Astrocyte of the cerebellum (primary cell): ENCODE measurements at regions not wholly inside any gene's neighbourhood (a gene's known extent, or its start where the extent isn't known, plus 50 kb on each side); places are given as distances from the start of the nearest gene placed in this dataset.
"Not testable (repeated sequence)": the region's sequence is repeated elsewhere in the genome, so short reads cannot be mapped to it uniquely, and the experiment has no call there.

Experiments
- DNase-seq: peaks from one replicate; pipeline ENCODE4 v3.0.0-alpha.2; 2011; ENCODE audit warnings: low read depth
- H3K4me3 ChIP-seq: 2 replicates; pipeline ENCODE4 v1.5.1; 2011; ENCODE audit warnings: mild to moderate bottlenecking, low read depth, low read length, moderate library complexity
- in situ Hi-C: cut with HindIII; loops from 2 replicates; pipeline ENCODE4 v1.10.0; 2017; ENCODE audit warnings: low sequenced_read_pairs
- TF ChIP-seq, protein P1 (sequence below): IDR thresholded peaks from 2 replicates; pipeline ENCODE4 v1.5.1; 2012; ENCODE audit warnings: low read length, low read depth, moderate library complexity, mild to moderate bottlenecking; ENCODE audit errors: missing control alignments

DNA sequence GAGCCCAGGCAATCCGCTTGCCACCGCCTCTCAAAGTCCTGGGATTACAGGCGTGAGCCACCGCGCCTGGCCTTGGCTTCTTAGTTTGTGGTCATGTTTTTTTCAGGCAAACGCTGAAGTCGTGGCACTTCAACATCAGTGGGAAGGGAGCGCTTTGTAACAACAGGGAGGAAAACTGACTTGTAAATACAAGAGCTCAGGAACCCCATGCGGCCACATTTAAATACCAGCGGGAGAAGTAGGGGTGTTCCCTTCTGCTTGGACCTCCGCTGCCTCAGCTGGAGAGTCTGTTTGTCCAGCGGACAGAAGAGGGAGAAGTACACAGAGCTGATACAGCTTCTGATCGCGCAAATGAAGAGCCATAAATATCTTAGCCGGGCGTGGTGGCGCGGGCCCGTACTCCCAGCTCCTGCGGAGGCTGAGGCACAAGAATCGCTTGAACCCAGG is 108.7 kb upstream of the KMT2C start:
- in situ Hi-C loops, result no loop called here
- no peak overlapping the region for H3K4me3 ChIP-seq
- no peak for DNase-seq
- TF ChIP-seq, protein P1, sequence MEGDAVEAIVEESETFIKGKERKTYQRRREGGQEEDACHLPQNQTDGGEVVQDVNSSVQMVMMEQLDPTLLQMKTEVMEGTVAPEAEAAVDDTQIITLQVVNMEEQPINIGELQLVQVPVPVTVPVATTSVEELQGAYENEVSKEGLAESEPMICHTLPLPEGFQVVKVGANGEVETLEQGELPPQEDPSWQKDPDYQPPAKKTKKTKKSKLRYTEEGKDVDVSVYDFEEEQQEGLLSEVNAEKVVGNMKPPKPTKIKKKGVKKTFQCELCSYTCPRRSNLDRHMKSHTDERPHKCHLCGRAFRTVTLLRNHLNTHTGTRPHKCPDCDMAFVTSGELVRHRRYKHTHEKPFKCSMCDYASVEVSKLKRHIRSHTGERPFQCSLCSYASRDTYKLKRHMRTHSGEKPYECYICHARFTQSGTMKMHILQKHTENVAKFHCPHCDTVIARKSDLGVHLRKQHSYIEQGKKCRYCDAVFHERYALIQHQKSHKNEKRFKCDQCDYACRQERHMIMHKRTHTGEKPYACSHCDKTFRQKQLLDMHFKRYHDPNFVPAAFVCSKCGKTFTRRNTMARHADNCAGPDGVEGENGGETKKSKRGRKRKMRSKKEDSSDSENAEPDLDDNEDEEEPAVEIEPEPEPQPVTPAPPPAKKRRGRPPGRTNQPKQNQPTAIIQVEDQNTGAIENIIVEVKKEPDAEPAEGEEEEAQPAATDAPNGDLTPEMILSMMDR, result no peak

DNA sequence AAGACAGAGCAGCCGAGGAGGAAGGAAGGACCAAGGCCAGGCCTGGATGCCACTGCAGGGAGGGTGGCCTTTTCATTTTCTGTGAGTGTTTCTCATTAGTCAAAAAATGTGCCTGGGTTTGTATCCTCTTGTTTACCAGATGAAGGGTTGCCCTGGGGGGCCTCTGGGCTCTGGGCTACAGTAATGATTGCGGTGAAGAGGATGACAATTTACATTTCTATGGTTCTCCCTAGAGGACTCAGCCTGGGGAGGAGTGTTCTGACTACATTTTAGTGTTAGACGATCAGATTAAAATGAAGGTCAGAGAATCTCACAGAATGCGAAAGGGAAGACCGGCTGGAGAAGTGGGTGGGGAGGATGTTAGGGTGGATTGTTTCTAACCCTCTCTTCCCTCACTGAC is 108.0 kb upstream of the KMT2C start:
- no peak for DNase-seq
- no peak overlapping the region for H3K4me3 ChIP-seq
- TF ChIP-seq, protein P1, result no peak
- in situ Hi-C loops, result no loop called here

DNA sequence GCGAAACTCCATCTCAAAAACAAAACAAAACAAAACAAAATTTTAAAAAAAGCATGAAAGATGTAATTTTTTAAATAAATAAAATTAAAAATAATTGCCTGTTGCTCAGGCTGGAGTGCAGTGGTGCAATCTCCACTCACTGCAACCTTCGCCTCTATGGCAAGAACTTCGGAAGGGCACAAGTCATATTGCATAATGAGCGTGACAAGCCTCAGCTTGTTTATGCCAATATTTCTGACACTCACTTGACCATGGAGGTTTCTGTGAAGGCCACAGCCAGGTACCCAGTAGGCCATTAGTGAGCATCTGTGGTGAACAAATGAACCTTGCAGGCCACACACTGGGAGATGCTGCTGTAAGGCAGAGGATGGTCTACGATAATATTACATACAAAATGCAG is 106.1 kb upstream of the KMT2C start:
- in situ Hi-C loops, result no loop called here
- TF ChIP-seq, protein P1, result no peak
- DNase-seq, result no peak
- H3K4me3 ChIP-seq, result no peak overlapping the region

DNA sequence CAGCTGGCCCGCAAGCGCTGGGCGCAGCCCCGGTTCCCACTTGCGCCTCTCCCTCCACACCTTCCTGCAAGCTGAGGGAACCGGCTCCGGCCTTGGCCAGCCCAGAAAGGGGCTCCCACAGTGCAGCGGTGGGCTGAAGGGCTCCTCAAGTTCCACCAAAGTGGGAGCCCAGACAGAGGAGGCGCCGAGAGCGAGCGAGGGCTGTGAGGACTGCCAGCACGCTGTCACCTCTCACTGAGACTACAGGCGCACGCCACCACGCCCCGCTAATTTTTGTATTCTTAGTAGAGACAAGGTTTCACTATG is 103.3 kb upstream of the KMT2C start:
- H3K4me3 ChIP-seq, in situ Hi-C loops, DNase-seq: not testable (repeated sequence)

DNA sequence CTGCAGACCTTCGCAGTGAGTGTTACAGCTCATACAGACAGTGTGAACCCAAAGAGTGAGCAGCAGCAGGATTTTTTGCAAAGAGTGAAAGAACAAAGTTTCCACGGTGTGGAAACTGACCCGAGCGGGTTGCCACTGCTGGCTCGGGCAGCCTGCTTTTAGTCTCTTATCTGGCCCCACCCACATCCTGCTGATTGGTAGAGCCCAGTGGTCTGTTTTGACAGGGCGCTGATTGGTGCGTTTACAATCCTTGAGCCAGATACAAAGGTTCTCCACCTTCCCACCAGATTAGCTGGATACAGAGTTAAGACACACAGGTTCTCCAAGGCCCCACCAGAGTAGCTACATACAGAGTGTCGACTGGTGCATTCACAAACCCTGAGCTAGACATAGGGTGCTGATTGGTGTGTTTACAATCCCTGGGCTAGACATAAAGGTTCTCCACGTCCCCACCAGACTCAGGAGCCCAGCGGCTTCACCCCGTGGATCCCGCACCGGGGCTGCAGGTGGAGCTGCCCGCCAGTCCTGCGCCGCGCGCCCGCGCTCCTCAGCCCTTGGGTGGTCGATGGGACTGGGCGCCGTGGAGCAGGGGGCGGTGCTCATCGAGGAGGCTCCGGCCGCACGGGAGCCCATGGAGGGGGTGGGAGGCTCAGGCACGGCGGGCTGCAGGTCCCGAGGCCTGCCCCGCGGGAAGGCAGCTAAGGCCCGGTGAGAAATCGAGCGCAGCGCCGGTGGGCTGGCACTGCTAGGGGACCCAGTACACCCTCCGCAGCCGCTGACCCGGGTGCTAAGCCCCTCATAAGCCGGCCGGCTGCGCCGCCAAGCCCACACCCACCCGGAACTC is 102.8 kb upstream of the KMT2C start:
- in situ Hi-C loops, DNase-seq, H3K4me3 ChIP-seq: not testable (repeated sequence)

DNA sequence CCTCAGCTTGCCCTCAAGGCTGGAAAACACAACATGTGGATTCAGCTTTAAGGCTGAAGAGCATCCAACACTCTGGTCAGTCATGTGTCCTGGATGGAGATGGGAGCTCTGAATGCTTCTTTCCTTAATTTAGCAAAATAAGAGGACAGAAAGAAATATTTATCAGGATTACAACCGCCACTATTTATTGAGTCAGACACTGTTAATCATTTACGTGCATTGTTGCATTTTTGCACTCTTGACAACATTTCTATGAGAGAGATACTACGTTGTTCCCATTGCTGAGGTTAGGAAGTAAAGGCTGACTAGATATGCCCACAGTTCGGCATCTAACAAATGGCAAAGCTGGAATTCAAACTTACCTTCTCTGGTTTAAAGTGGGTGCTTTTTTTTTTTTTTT is 101.8 kb upstream of the KMT2C start:
- TF ChIP-seq, protein P1, result no peak
- in situ Hi-C loops, result no loop called here
- no peak for DNase-seq
- no peak overlapping the region for H3K4me3 ChIP-seq

DNA sequence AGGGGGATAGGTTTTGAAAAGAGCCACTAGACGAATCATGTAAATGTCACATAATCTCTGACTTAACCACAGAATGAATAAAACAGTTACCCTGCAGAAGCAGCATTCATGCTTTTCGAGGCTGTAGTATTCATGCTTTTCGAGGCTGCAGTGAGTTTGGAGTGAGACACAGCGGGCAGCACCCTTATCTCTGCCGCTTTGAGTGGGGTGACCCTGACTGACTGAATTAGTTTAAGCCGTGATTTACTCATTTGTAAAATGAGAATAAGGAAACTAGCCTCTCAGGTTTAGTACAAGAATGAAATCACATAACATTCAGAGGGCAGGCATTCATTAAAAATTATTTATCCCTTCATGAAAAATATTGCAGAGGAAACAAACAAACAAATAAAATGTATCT is 92.8 kb upstream of the KMT2C start:
- TF ChIP-seq, protein P1, result no peak
- no peak overlapping the region for H3K4me3 ChIP-seq
- no peak for DNase-seq
- in situ Hi-C loops, result no loop called here
